22Rv1 (cell line): ENCODE measurements at regions not wholly inside any gene's neighbourhood (a gene's known extent, or its start where the extent isn't known, plus 50 kb on each side); places are given as distances from the start of the nearest gene placed in this dataset.

Experiments used
- ZFX ChIP-seq: fragments of 450-650 bp; IDR thresholded peaks from 2 replicates; pipeline ENCODE4 v1.6.1; 2017; ENCODE audit warnings: antibody characterized with exemption, borderline replicate concordance
- TF ChIP-seq, protein P1 (sequence below): fragments of 450-650 bp; IDR thresholded peaks from 2 replicates; pipeline ENCODE4 v1.5.1; 2017; ENCODE audit warnings: mild to moderate bottlenecking

DNA sequence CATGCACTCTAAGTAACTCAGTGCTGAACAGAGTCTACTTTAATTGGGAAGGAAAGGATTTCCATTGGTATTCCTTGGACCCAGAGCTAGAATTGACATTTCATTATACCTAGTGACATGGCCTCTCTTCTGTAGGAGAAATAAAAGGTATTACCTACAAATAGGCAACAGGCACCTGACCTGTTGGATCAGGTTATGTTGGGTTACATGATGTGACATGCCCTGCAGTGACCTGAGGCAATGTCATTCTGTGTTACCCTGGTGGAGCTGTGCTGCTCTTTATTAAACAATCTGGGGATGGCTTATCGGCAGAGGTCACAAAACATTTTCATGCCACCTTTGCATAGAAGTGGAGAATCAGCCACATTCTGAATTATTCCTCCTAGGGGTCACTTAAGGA lies 427.7 kb downstream of the MDFIC start:
- TF ChIP-seq, protein P1, sequence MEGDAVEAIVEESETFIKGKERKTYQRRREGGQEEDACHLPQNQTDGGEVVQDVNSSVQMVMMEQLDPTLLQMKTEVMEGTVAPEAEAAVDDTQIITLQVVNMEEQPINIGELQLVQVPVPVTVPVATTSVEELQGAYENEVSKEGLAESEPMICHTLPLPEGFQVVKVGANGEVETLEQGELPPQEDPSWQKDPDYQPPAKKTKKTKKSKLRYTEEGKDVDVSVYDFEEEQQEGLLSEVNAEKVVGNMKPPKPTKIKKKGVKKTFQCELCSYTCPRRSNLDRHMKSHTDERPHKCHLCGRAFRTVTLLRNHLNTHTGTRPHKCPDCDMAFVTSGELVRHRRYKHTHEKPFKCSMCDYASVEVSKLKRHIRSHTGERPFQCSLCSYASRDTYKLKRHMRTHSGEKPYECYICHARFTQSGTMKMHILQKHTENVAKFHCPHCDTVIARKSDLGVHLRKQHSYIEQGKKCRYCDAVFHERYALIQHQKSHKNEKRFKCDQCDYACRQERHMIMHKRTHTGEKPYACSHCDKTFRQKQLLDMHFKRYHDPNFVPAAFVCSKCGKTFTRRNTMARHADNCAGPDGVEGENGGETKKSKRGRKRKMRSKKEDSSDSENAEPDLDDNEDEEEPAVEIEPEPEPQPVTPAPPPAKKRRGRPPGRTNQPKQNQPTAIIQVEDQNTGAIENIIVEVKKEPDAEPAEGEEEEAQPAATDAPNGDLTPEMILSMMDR = no peak
- TF ChIP-seq ZFX = no peak
